HG03039 (cell line): ENCODE measurements at regions not wholly inside any gene's neighbourhood (a gene's known extent, or its start where the extent isn't known, plus 50 kb on each side); places are given as distances from the start of the nearest gene placed in this dataset.

Experiments used
- ATAC-seq: cut with Tn5 transposase; IDR thresholded peaks from one replicate; pipeline ENCODE4 v1.9.1; 2021; ENCODE audit warnings: mild to moderate bottlenecking, moderate library complexity; ENCODE audit not compliant: unreplicated experiment

DNA sequence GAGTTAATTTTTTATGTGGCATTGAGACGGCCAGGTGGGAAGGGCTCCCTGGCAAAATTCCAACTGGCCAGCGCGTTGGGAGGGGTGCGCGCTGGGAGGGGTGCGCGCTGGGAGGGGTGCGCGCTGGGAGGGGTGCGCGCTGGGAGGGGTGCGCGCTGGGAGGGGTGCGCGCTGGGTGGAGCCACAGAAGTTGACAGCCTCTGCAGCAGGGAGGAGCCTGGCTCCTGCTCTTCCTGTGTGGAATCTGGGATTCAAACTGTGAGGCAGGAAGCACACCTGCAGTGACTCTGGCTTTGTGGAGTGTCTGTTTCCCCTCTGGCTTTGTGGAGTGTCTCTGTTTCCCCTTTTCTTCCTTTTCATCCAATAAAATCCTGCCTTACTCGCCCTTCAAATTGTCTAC is 147.9 kb upstream of the CBLN2 start:
- ATAC-seq, result no peak

DNA sequence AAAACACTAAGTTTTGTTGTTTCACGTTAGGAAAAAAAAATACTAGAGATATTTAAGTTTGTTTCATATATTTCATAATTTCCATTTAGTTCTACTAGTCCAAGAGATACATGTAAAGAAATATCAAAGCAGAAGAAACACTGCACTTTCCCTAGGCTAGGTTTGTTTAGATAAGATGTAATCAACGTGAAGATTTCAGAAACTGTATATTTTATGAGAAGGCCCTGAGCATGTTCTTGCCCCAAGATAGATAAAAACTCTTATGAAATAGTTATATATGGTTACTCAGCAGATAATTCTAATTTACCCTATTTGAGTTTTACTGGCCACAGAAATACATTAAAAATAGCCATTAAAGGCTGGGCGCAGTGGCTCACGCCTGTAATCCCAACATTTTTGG is 143.6 kb upstream of the CBLN2 start:
- ATAC-seq, result no peak

GRCh38 chr18:72675394-72675793 is 131.3 kb upstream of the CBLN2 start:
- no peak for ATAC-seq

DNA sequence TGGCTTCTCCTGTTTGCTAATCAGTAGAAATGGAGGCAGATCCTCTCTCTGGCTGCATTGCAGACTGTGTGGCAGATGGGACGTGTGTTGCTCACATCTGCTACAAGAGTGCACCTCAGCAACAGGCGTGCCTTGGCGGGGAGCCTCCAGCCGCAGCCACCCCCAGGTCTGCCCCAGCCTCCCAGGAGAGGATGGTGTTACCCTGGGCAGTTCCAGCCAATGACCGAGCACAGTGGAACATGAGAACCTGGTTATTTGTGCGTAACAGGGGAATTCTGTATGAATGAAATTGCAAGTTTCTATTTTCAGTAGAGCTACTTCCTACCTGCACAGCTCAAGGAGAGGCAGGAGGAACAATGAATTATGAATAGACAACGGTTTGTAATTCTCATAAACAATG is 130.6 kb upstream of the CBLN2 start:
- peak; percentile 97 for ATAC-seq

- ATAC-seq, result no peak
Measured at GRCh38 chr18:72673242-72673641, 129.1 kb upstream of the CBLN2 start.

DNA sequence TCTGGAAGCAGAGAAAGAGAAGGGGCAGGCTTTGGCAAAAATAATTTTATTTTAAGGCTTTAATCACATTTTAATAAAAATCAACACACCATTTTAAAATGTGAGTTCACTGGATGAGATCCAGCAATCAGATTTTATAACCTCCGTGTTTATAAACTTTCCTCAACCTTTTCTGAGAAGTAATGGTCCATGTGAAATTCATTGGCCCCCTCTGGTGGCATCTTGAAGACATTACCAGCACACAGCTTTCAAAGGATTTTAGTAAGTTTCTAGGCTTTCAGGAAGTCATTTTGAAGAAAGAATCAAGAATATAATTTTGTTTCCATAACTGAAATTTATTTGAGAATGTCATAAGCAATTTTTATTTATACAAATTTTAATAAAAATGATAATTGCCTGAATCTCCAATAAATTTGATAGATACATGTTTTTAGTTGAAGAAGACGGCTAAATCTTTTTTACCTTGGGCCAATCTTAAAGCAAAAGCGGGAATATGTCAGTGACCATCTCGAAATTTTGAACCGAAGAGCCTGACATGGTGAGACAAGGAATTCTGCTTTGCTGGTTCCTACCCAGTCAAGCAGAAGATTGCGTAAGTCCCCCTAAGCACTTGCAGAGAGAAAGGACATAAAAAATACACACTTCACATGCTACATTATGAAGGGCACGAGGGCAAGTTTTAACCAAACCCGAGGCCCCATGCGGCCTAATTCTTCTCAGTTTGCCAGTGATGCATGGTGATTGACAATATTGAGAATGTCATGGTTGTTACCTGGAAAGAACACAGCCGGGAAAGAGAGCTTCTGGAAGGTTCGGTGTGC is 128.4 kb upstream of the CBLN2 start:
- ATAC-seq, result peak; percentile 36

- ATAC-seq, result no peak
Measured at GRCh38 chr18:72667932-72668331, 123.8 kb upstream of the CBLN2 start.

DNA sequence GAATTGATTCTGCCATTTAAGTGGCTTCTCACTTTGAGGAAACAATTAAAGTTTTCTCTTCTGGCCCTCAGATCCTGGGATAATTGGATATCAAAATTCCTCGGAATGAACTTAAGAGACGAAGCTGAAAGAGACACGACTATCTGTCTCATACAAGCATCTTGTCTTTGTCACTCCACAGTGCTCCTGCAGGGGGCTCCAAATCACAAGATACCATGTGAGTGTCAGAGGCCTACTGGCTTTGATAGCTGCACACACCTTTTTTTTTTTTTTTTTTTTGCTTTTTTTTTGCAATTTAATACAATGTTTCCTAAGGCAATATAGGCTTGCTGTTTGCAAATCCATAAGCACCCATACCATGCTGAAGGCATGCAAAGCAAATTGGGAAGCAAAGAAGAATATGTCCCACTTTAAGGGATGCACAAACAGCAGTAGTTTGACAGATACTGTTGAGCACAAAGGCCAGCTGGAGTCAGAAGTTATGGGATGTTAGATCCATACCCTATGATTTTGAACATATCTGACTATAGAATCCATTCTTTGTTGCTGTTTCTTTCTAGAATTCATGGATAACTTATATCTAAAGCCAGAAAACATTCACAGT is 109.0 kb upstream of the CBLN2 start:
- ATAC-seq, result peak; percentile 95

DNA sequence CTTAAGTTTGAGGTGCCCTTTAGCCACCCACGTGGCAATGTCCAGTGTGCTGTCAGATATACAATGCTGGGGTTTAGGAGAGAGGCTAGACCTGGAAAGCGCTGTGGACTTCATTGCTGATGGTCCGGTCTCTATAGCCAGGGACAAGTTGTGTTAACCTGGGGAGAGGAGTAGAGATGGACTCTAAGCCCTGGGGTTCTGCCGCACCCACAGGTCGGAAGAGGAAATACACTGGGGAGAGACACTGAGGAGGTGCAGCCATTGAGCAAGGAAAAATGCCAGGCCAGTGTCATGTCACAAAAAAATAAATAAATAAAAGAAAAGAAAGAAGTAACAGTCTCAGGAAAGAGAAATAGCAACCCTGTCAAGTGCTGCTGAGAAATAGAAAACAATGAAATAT is 106.9 kb upstream of the CBLN2 start:
- no peak for ATAC-seq

DNA sequence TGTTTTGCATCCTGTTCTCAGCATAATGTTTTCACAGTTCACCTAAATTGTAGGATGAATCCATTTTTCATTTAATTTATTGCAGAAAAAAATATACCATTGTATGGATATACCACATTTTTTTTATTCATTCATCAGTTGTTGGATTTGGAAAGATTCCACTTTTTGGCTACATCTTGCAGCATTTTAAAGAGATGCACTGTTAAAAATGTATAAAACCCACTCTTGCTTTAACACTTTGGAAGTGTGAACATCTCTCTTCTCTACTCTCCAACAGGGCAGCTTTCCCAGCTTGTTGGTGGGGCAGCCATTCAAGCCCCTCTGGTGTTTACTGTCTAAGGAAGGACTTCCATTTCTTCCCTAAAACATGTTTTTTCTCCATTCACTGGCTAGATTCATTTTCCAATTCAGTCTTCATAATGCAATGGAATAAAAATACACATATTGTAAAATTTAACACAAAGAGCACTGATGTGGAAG is 104.4 kb upstream of the CBLN2 start:
- ATAC-seq, result no peak

DNA sequence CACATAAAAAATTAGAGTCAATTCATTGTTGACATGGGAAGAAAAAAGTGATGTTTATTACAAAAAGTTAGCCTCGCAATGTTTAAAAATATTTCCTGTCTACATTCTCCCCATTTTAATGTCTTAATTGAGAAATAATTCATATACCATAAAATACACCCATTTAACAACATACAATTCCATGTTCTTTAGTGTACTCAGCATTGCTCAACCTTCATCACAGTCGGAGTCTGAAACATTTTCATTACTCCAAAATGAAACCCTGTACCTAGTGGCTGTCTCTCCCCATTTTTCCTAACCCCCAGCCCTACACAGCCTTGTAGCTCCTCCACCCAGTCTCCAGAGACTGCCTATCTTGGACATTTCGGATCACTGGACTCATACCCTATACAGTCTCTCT is 103.9 kb upstream of the CBLN2 start:
- ATAC-seq, result no peak

- no peak for ATAC-seq
Measured at GRCh38 chr18:72640557-72640956, 96.4 kb upstream of the CBLN2 start.

- no peak for ATAC-seq
Measured at GRCh38 chr18:72638376-72638775, 94.2 kb upstream of the CBLN2 start.

DNA sequence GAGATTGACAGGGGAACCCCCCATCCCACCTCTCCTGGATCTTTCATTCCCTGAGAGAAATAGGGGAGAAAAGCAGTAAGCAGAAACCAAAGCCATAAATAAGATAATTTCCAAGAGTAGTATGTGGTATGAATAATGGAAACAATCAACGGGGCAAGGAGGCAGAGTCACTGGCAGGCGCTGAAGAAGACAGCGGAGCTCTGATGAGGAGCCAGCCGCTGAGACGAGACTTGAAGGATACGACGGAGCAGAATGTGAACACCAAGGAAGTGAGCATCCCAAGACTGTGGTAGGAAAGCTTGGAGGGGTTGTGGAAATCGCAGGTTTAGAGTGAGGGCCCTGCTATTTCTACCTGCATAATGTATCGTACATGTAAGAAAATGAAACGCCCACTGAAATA is 93.6 kb upstream of the CBLN2 start:
- no peak for ATAC-seq

- ATAC-seq, result no peak
Measured at GRCh38 chr18:72637299-72637698, 93.2 kb upstream of the CBLN2 start.

DNA sequence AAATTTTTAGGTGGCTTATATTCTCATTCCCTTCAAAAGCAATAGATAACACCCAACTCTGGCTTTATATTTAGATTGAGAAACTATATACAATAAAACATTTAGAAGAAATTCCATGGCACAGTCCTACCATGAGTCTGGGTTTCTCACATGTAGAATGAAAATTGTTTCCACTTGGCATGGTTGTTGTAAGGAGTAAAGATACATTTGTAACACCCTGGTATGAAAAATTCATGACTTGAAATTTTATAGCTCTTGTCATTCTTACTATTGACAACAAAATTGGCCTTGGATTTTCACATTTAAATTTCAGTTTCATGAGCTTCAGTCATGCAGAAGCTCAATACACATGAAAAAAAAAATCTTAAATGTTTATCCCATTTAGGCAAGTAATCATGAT is 92.5 kb upstream of the CBLN2 start:
- no peak for ATAC-seq

DNA sequence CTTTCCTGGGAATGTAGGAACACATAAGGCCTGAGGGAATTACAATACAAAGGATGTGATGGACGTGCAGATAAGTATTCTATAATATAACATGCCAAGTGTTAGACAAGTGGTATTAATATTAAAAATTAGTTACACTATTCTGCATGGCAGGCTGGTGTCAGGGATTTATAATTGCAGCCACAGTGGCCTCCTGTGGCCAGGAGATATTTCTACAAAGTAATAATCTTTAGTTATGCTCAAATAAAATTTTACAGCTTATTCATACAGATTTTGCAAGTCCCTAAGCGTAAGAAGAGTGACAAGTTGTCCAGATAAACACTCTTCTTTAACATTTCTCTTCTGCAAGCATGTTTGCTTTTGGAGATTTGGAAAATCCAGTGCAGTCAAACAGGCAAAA is 90.4 kb upstream of the CBLN2 start:
- ATAC-seq, result no peak

DNA sequence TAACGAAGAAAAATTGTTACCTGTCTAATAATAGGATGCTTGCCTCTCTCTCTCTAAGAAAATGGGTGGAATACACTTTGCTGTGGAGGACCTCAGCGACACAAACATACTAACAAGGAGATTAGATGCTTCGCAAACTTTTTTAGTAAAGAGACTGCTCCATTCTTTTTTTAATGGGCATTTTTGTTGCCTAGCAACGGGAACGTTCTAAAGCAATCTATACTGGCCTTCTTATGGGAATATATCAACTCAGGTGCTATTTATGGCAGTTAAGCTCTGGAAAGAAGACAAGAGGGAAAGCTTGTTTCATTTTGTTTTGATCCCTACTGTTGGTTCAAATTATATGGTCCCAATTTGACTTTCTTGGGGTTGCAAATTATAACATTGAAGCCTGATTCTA is 86.8 kb upstream of the CBLN2 start:
- ATAC-seq, result no peak

DNA sequence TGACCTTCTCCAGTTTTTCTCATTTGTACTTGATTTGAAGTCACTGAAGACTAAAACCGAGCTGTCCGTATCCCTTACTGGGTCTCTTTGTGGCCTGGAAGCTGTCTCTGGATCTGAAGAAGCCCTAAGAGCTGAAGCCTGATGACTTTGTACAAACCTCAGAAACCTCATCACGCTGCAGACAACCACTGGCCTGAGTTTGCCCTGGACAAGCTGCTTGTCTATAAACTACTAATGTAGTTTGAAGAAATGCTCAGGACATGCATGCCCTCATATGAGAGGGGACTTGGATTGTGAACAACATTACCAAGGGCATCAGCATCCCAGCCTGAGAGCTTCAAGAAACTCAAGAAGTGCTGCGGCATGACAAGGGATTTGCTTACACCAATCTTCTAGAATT is 79.3 kb upstream of the CBLN2 start:
- no peak for ATAC-seq

- no peak for ATAC-seq
Measured at GRCh38 chr18:72613534-72613930, 69.4 kb upstream of the CBLN2 start.

GRCh38 chr18:72612894-72613533 is 68.9 kb upstream of the CBLN2 start:
- ATAC-seq, result no peak

DNA sequence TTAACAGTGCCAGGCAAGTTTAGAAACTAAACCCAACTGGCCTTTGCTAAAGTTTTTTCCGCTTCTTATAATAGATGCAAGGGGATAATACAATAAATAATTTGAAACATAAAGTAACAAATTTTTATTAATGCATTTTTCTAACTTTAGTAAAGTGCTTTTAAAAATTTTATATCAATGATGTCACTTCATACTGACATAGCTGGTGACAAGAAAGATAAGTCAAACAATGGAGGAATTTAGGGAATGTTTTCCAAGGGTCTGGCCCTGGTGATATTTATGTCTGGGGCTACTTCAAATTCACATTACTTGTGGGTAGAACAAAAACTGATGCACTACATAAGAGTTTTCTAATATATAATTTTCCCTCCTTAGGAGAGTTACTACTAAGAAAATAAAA is 61.2 kb upstream of the CBLN2 start:
- ATAC-seq, result no peak
